Kidney (tissue), 13 donors: ENCODE measurements at regions not wholly inside any gene's neighbourhood (a gene's known extent, or its start where the extent isn't known, plus 50 kb on each side); places are given as distances from the start of the nearest gene placed in this dataset.
"Not testable (repeated sequence)": the region's sequence is repeated elsewhere in the genome, so short reads cannot be mapped to it uniquely, and the experiment has no call there.

Source experiments
- DNase-seq, 5 donors: peaks; one replicate each; pipeline ENCODE4 v3.0.0-alpha.2; 2013 to 2020
- FAIRE-seq: peaks from 2 replicates; lab custom pipeline; 2012; peaks lifted over from hg19 to GRCh38; lab: Jason Lieb, UNC
- H3K27ac ChIP-seq, 2 donors: one replicate each; pipeline ENCODE4 v1.7.0; 2013; ENCODE audit warnings: low read depth in 2 of 2, low read length in 2 of 2, inconsistent platforms in 1 of 2
- H3K27me3 ChIP-seq: one replicate; pipeline ENCODE4 v1.7.1; 2013; ENCODE audit warnings: low read length, inconsistent platforms; ENCODE audit not compliant: control insufficient read depth, insufficient read depth
- H3K36me3 ChIP-seq, 3 donors: one replicate each; pipeline versions ENCODE4 v1.7.0 to v1.7.1; 2013; ENCODE audit warnings: low read length in 3 of 3, control low read depth in 1 of 3, inconsistent platforms in 1 of 3; ENCODE audit not compliant: insufficient read depth in 3 of 3, control insufficient read depth in 2 of 3
- H3K4me1 ChIP-seq, 3 donors: one replicate each; pipeline versions ENCODE4 v1.7.0 to v1.7.1; 2013; ENCODE audit warnings: low read length in 3 of 3, inconsistent platforms in 1 of 3, low read depth in 1 of 3; ENCODE audit not compliant: control insufficient read depth in 2 of 3, insufficient read depth in 2 of 3
- H3K4me3 ChIP-seq, 3 donors: one replicate each; pipeline versions ENCODE4 v1.7.0 to v1.8.1; 2013; ENCODE audit warnings: low read length in 3 of 3, control low read depth in 1 of 3, inconsistent platforms in 1 of 3
- H3K9ac ChIP-seq, 3 donors: one replicate each; pipeline versions ENCODE4 v1.7.0 to v1.7.1; 2013; ENCODE audit warnings: low read length in 3 of 3, control low read depth in 1 of 3, inconsistent platforms in 1 of 3
- H3K9me3 ChIP-seq, 3 donors: one replicate each; pipeline versions ENCODE4 v1.7.0 to v1.7.1; 2013; ENCODE audit warnings: low read length in 3 of 3, control low read depth in 1 of 3, inconsistent platforms in 1 of 3; ENCODE audit not compliant: control insufficient read depth in 2 of 3, insufficient read depth in 1 of 3
- CTCF ChIP-seq: IDR thresholded peaks from 3 replicates; pipeline ENCODE4 v1.5.1; 2012; ENCODE audit warnings: mild to moderate bottlenecking, moderate library complexity, borderline replicate concordance; ENCODE audit not compliant: insufficient read depth; ENCODE audit errors: extremely low read depth
- intact Hi-C: fragments of 100-400 bp; cut with DNase I; formaldehyde crosslinking; loops from one replicate; pipeline ENCODE4 v1.11.1; 2022
- donor health status: control.
- donor health status: control.
- donor health status: control.
- donor health status: control.
- donor health status: control.
- donor health status: DM: yes; HTN: yes; CAD: no.
- donor health status: Normal renal cell carcinoma (clear cell type).

- Histone ChIP-seq H3K4me3 (no peak overlapping the region), H3K9ac (no peak overlapping the region), H3K27ac (no peak overlapping the region), H3K9me3 (no peaks in the 10 kb centered on the region), H3K27me3 (no peaks in the 10 kb centered on the region), H3K36me3 (no peaks in the 10 kb centered on the region), H3K4me1 (no peaks in the 10 kb centered on the region)
- FAIRE-seq, result no peak
- DNase-seq, result no peak
- intact Hi-C loops, result no loop called here
- no peak for TF ChIP-seq CTCF
Observed at GRCh38 chr12:94916663-94917062, 86.8 kb downstream of the NDUFA12 start.

GRCh38 chr12:94909663-94910062 lies 93.8 kb downstream of the NDUFA12 start:
- H3K4me3 ChIP-seq, result no peak overlapping the region
- no peaks in the 10 kb centered on the region for H3K36me3 ChIP-seq
- TF ChIP-seq CTCF, result no peak
- H3K27ac ChIP-seq, result no peak overlapping the region
- no peaks in the 10 kb centered on the region for H3K9me3 ChIP-seq
- intact Hi-C loops, result no loop called here
- no peaks in the 10 kb centered on the region for H3K4me1 ChIP-seq
- no peak overlapping the region for H3K9ac ChIP-seq
- no peaks in the 10 kb centered on the region for H3K27me3 ChIP-seq
- DNase-seq, result peak in 2 of 5 donors; percentile 12 to 24
- no peak for FAIRE-seq

- H3K4me3 ChIP-seq, H3K9me3 ChIP-seq, intact Hi-C loops, H3K9ac ChIP-seq, H3K4me1 ChIP-seq, H3K27ac ChIP-seq, FAIRE-seq, DNase-seq, H3K27me3 ChIP-seq, H3K36me3 ChIP-seq: not testable (repeated sequence)
Observed at GRCh38 chr12:94905749-94906148, 97.7 kb downstream of the NDUFA12 start.

- no peak overlapping the region for H3K27ac ChIP-seq
- intact Hi-C loops, result no loop called here
- H3K27me3 ChIP-seq, result no peaks in the 10 kb centered on the region
- no peak overlapping the region for H3K4me3 ChIP-seq
- TF ChIP-seq CTCF, result no peak
- H3K36me3 ChIP-seq, result no peaks in the 10 kb centered on the region
- FAIRE-seq (no peak), DNase-seq (no peak)
- H3K4me1 ChIP-seq, result no peaks in the 10 kb centered on the region
- no peak overlapping the region for H3K9ac ChIP-seq
- H3K9me3 ChIP-seq, result no peaks in the 10 kb centered on the region
Observed at GRCh38 chr12:94900496-94900895, 103.0 kb downstream of the NDUFA12 start.
